ENCODE measurements at regions not wholly inside any gene's neighbourhood (a gene's known extent, or its start where the extent isn't known, plus 50 kb on each side); places are given as distances from the start of the nearest gene placed in this dataset.

DNA sequence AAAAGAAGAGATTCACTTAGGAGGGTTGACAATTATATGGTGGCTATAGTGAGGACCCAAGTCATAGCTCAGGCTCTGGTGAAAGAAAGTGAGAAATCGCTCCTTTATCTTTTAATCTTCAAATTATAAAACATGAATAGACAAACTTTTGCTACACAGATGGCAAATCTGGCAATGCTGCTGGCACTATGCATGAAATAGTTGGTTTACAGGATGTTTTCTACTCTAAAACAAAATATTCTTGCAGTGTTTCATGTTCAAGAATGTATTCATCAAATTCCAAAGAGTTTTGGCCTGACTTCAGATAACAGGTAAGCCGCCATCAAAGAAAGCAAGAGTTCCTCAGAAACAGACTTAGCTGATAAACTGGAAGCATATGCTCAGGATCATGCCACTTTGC, 801.2 kb downstream of the C4orf33 start:
- in situ Hi-C loops (cut with HindIII; ENCODE audit: low pct_ligation_motif_present, low pct_unique_long_range_greater_than_20kb, low sequenced_read_pairs), result no loop called here
- no peak for DNase-seq

DNA sequence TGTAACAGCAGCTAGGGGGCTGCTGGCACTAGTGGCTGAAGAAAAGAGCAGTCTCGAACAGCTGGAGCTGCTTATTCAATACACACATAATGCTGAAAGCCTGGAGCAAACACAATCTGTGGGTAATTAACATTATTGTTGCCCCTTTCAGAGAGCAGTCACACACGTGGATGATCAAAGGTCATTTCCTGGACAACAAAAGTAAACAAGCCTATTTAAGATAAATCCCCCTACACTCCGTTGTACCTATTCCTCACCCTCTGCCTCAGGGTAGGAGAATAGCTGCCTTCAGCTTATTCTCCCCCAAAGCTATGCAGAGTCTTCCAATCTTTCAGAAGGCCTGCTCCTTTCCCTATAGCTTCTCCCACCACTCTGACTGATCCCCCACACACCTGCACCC, 803.9 kb downstream of the C4orf33 start:
- no peak for DNase-seq
- in situ Hi-C loops (cut with HindIII; ENCODE audit: low pct_ligation_motif_present, low pct_unique_long_range_greater_than_20kb, low sequenced_read_pairs), result no loop called here

DNA sequence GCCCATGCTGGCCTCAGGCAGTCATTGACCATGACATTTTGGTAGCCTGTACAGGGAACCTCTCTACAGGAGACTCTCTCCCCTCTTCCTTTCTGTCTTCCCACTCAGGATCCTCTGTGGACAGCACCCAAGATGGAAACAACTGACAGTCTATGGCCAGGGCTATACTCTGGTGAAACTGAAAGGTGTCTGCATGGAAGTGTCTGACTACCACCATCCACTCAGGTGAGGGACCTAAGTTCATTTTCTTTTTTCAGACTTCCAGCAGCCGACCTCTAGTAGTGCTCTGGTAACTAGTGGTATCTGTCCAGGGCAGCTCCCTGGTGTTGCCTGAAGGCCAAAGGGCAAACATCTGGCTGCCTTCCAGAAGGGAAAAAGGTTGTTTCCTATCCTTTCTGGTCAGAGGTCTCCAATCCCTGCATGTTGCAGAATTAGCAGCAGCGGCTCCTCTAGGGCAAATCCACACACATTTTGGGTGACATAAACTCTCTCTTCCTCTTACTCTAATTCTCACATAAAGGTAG, 804.5 kb downstream of the C4orf33 start:
- DNase-seq, result no peak

DNA sequence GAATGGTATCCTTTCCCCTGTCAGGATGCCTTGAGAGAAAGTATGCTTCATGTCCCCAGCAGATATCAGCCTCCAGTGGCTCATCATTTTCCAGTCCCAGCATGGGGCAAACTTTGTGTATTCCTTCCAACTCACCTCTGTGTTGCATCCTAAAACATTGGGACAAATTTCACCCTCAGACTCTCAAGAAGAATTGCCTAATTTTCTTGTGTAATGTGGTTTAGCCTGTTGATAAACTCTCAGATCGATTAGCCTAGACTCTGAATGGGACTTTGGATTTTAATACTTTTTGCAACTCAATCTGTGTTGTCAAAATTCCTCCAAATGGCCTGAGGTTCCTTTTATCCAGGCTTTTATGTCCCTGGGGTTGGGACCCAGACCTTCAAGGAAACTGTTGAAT, 805.3 kb downstream of the C4orf33 start:
- DNase-seq, result no peak
- in situ Hi-C loops (cut with HindIII; ENCODE audit: low pct_ligation_motif_present, low pct_unique_long_range_greater_than_20kb, low sequenced_read_pairs), result no loop called here

More for the DNA sequence above, 804.5 kb downstream of the C4orf33 start:
- in situ Hi-C loops (cut with HindIII; ENCODE audit: low pct_ligation_motif_present, low pct_unique_long_range_greater_than_20kb, low sequenced_read_pairs), result no loop called here

DNA sequence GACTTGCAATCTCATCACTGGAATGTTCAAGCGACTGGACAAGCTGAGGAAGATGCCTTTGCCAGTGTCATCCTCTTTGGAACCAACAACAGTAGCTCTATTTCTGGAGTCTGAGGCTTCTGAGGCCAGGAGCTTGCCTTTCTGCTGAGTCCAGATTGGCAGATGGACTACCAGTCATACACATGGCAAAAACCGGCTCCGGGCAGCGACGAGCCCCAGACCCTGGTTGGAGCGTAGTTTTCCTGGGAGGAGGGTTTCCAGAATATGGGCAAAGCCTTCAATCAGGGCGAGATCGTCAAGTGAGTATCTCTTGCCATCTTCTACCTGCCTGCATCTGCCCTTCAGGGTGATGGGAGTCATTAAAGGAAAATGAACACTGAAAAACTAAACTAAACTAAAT, 807.9 kb downstream of the C4orf33 start:
- in situ Hi-C loops (cut with HindIII; ENCODE audit: low pct_ligation_motif_present, low pct_unique_long_range_greater_than_20kb, low sequenced_read_pairs), result no loop called here
- DNase-seq, result no peak

DNA sequence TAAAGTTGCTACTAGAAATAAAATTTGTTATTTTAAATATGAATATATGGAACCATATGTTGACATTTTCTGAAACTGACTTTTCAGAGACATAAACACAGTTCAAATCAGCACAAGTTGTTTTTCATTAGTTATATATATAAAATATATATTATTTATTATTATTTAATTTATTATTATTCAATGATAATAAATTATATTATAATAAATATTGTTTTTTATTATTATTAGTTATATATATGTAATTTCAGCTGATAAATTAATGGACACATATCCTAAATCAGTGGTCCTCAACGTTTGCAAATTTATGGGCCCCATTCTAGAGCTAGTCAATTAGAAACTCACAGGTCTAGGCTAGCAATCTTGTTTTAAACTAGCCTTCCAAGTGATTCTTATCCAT, 809.3 kb downstream of the C4orf33 start:
- no peak for DNase-seq
- in situ Hi-C loops (cut with HindIII; ENCODE audit: low pct_ligation_motif_present, low pct_unique_long_range_greater_than_20kb, low sequenced_read_pairs), result no loop called here

DNA sequence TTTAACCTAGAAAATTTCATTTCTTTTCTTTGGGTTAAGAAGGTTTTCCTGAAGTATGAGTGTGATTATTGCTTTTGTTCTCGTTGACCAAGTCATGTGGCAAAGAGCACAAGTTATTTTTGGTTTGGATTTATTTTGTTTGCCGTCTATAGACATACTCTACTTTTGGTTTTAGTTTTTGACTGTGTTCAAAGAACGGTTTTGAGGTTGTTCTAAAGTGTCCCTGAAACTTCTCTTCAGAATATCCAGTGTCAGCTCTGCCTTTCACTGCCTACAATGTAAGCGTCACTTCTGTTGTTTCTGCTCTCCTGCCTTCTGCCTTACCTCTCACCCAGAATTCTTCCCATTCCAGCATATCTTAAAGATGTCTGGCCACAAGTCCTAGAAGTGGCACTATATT, 812.2 kb downstream of the C4orf33 start:
- in situ Hi-C loops (cut with HindIII; ENCODE audit: low pct_ligation_motif_present, low pct_unique_long_range_greater_than_20kb, low sequenced_read_pairs), result no loop called here
- DNase-seq, result no peak

DNA sequence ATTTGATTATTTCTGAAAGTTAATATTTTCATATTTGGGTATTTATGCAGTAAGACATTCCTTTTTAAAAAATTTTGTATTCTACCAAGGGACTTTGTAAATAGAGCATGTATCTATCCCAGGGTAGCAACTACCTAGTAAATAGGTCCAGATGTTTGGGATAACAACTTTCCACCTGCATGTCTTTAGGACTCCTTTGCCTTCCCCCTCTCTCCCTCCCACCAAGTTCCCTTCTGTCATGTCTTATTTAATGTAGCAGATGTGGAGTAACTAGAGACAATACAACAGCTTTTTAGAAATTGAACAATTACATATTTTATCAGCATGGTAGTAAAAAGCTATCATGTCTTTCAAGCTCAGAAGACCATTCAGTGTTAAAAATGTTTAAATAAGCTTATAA, 821.0 kb downstream of the C4orf33 start:
- no peak for DNase-seq
- in situ Hi-C loops (cut with HindIII; ENCODE audit: low pct_ligation_motif_present, low pct_unique_long_range_greater_than_20kb, low sequenced_read_pairs), result no loop called here

DNA sequence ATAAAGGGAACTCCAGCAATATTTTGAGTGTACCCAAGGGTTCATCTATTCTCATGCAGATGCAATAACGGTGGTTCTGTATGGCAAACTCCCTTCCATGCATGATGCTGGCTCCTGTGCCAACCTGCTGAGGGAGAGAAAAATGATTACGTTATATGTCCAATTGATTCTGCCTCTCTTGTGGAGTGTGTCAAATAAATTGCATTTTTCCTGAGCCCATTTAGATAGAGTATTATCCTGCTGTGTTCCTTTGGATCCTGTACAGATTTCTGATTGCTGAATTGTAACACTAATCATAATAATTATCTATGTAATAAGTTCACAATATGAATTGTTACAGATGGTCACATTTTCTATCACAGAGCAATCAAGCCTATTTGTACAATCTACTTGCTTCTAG, 821.7 kb downstream of the C4orf33 start:
- in situ Hi-C loops (cut with HindIII; ENCODE audit: low pct_ligation_motif_present, low pct_unique_long_range_greater_than_20kb, low sequenced_read_pairs), result no loop called here
- no peak for DNase-seq

DNA sequence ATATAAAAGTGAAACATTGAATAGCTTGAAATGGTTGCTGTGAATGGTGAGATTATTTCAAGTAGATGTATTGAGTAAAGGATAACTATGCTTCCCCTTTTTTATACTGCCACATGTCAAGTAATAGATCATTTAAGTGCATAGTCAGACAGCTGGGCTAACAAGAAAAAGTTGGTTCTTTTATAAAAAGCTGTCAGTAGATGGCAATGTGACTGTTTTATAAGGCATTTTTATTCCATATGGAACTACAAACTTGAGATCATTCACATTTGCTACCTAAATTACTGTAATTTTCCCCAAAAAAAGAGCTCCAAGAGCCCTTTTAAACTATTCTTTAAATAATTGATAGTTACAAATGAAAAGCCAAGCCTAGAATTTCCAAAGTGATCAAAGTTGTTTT, 831.0 kb downstream of the C4orf33 start:
- in situ Hi-C loops (cut with HindIII; ENCODE audit: low pct_ligation_motif_present, low pct_unique_long_range_greater_than_20kb, low sequenced_read_pairs), result no loop called here
- peak; percentile 1 for DNase-seq

DNA sequence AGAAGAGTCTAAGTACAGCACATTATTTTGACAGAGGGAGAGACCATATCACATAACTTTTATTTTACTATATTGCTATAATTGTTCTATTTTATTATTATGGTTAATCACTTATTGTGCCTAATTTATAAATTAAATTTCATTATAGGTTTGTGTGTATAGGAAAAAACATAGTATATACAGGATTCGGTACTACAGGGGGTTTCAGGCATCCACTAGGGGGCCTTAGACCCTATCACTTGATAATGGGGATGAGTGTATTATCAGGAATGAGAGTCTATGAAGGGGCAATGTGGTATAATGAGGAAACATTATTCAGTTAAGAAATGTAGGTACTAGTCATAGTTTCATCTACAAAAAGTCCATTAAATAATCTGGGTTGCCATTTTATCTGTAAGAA, 833.1 kb downstream of the C4orf33 start:
- peak; percentile 6 for DNase-seq
- in situ Hi-C loops (cut with HindIII; ENCODE audit: low pct_ligation_motif_present, low pct_unique_long_range_greater_than_20kb, low sequenced_read_pairs), result no loop called here

DNA sequence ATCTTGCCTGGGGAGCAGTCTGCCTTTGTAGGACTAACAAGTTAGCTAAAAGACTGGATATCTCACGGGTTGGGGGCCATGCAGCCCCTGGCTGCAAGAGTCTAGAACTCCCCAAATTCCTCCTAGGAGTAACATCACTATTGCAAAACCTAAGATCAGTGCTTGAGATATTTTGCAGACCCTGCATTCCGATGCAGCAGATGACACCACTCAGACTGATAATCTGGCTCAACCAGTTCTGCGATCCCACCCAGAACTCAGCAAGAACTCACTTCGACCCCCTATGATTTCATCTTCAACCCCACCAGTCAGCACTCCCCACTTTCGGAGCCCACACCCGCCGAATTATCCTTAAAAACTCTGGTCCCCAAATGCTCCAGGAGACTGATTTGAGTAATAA, 834.0 kb downstream of the C4orf33 start:
- in situ Hi-C loops (cut with HindIII; ENCODE audit: low pct_ligation_motif_present, low pct_unique_long_range_greater_than_20kb, low sequenced_read_pairs), result no loop called here
- no peak for DNase-seq

DNA sequence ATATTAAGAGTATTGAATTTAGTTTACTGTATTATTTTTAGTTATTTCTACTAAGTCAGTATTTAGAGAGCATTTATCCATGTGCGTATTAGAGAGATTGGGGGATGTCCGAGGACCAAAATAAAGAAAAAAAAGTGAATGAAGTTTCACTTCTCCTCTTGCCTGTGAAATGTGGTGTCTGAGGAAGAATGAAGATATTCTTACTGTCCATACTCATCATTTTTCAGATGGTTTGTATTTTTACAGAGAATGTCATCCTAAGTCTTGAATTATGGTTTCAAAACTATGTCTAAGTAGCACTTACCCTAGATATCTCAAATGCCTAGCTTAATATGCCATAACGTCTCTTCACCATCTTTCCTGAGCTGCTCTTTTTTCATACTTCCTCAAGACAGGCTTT, 854.3 kb downstream of the C4orf33 start:
- DNase-seq, result no peak
- in situ Hi-C loops (cut with HindIII; ENCODE audit: low pct_ligation_motif_present, low pct_unique_long_range_greater_than_20kb, low sequenced_read_pairs), result no loop called here

DNA sequence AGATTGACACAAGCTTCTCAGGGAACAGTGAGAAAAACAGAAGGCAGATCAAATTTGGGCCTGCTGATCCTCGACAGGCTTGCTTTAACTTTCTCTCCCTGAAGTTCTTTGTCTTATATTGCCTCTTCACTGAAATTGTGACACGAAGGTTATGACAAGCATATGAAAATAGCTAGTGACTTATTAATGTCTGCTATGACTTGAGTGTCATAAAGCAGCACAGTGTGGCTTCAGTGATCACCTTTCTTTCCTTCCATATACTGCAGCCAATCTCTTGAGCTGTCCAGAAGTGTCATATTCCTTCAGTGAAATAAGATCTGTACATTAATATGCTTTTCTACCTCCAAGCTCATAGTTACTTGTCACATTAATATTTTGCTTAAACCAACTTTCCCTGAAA, 870.2 kb downstream of the C4orf33 start:
- DNase-seq, result no peak
- in situ Hi-C loops (cut with HindIII; ENCODE audit: low pct_ligation_motif_present, low pct_unique_long_range_greater_than_20kb, low sequenced_read_pairs), result no loop called here

DNA sequence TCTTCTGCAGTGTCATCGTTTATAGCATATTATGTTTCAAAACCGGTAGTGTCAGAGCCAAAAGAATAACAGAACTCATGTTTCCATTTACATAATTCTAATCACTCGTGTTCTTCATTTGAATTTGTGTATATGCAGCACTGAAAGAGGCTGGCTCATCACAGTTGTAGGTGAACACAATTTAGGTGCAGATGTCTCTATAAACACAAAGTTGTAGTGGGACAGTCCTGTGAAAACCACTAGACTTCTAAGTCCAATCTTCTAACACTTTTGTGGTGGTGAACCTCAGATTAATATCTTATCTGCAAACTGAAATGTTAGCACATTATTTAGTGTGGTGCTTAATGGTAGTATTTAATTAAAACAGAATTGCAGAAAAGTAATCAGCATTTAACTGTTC, 872.4 kb downstream of the C4orf33 start:
- in situ Hi-C loops (cut with HindIII; ENCODE audit: low pct_ligation_motif_present, low pct_unique_long_range_greater_than_20kb, low sequenced_read_pairs), result no loop called here
- DNase-seq, result no peak

DNA sequence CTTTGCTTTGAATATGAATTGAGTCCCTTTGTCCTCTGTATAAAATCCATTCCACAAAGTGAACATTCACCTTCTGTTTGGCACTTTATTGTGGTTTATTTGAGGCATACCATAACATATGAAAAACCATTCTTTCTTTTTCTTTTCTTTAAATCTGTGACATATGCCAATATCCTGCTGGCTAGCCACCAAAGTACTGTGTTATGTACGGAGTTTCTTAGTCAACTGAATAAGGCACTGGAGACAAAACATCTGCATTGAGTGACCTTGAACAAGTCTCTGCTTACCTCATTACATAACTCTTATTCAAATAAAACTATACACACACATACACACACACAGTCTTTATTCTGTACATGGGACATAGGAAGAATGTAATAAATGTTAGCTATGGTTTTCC, 872.8 kb downstream of the C4orf33 start:
- in situ Hi-C loops (cut with HindIII; ENCODE audit: low pct_ligation_motif_present, low pct_unique_long_range_greater_than_20kb, low sequenced_read_pairs), result no loop called here
- DNase-seq, result no peak

DNA sequence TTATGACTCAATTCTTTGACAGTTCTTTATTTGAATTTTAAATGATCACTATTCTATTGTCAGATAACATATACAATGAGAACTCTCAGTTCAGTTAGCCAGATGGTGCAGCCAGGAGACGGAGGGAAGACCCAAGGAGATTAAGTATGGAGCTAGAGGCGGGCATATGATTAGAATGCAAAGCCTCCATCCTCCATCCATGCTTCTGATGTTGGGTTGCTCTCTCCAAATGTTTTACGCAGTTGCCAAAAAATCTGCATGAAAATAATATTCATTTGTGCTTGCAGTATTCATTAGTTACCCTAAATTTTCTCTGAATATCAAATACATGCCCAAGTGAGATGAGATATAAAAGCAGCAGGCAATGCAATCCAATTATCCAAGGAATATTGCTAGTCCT, 874.8 kb downstream of the C4orf33 start:
- in situ Hi-C loops (cut with HindIII; ENCODE audit: low pct_ligation_motif_present, low pct_unique_long_range_greater_than_20kb, low sequenced_read_pairs), result no loop called here
- no peak for DNase-seq

DNA sequence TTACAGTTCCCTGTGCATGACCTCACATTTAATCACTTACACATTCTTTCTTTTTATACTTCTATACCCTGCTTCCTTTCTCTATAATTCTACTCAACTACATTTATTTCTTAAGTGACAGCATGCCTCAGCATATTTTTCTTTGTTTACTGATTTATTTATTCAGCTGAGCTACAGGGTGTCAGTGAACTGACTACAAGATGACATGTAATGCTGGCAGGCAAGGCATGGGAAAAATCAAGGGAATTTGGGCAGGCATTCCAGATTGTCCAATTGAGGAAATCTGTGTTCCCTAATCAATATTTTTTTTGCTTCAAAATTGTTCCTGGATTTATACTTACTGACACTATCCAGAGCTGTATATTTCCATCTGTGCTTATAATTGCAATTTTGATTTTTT, 875.5 kb downstream of the C4orf33 start:
- in situ Hi-C loops (cut with HindIII; ENCODE audit: low pct_ligation_motif_present, low pct_unique_long_range_greater_than_20kb, low sequenced_read_pairs), result no loop called here
- no peak for DNase-seq

DNA sequence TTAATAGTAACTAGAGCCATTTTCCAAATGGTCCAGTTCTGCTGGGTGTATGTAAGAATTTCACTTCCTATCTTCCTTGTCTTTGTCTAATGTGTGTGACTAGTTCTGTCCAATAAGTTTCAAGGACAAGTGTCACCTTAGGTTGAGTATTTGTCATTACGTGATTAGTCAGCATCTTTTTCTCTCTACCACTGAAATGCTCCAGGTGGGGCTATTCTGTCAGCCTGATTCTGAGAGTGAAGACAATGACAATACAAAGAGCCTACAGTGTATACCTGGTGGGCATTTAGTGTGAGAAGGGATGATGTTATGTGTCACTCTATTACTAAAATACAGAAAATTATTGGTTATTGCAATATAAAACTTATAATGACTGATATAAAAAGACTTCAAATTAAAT, 876.3 kb downstream of the C4orf33 start:
- DNase-seq, result no peak
- in situ Hi-C loops (cut with HindIII; ENCODE audit: low pct_ligation_motif_present, low pct_unique_long_range_greater_than_20kb, low sequenced_read_pairs), result no loop called here

DNA sequence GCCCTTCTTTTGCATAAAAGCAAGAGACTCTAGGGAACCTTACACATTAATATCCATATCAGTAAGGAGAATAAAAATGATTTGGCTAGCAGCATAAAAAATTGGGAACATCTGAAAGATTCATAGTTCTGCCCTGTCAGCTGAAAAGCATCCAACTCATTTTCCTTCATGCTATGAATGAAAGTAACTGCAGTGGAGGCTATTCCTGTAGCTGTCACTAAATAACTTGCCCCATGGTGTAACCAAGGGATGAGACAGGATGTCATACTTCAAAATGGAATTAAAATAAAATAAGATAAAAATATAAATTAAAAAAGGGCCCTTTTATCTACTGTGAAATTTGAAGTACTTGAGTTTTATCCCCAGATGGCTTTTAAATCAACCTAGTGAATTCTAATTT, 878.8 kb downstream of the C4orf33 start:
- in situ Hi-C loops (cut with HindIII; ENCODE audit: low pct_ligation_motif_present, low pct_unique_long_range_greater_than_20kb, low sequenced_read_pairs), result no loop called here
- DNase-seq, result no peak

DNA sequence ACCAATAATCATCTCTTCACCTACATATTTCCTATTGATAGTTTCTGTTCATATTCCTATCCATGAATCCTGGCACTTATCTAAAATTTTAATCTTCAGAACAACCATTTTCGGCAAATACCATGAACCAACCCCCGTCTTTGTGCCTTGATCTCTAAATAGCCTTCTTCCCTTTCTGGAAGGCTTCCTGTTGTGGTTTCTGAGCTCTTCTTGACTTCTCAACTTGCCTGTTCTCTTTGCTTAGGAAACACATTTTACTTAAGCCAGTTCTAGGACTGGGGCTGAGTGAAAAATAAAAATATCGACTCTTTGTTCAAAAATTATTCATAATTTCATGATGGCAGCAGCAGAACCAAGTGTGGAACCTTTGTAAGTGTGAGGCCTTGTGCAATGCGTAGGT, 882.4 kb downstream of the C4orf33 start:
- in situ Hi-C loops (cut with HindIII; ENCODE audit: low pct_ligation_motif_present, low pct_unique_long_range_greater_than_20kb, low sequenced_read_pairs), result no loop called here
- DNase-seq, result no peak
